NCI-H2107 (cell line): ENCODE measurements at regions not wholly inside any gene's neighbourhood (a gene's known extent, or its start where the extent isn't known, plus 50 kb on each side); places are given as distances from the start of the nearest gene placed in this dataset.
A peak's percentile ranks its signal among the peaks of the same experiment; 100 is the strongest.

Source experiments
- DNase-seq: peaks from one replicate; lab custom pipeline; 2025; lab: John Stamatoyannopoulos, UW

DNA sequence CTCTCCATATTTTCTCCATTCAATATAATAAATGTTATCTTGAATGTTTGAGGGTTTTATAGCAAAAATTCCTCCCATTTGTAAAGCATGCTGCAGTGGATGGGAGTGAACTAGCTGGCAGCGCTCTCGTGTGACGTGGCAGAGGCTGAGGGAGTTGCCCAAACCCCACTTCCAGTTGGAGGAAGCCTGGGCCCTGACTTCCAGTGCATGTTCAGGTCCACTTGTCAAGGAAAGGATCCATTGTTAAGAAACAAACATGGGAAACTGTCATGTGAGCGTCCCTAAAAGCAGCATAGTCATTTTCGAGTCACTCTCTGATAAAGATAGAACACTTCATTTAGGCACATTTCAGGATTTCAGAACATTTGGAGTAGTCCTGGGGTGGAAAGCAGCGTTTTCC is 116.6 kb downstream of the SLC25A47 start:
- no peak for DNase-seq

DNA sequence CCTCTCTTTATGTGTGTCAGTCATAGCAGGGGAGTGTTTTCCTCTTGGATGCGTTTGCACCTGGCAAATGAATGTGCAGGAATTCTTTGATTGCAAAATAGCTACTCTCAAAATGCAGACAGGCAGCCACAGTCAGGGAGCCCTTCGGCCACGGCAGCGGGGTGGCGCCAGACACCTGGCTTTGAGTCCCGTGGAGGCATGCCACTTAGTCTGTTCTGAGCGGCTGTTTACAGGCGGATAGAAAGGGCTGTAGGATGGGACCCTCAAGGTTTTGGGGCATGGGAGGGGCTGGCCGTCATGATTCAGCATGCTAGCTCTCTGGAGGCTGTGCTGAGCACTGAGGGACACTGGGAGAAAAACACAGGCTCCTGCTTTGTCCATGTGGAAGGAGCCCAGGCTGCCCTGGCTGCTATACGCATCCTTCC is 117.1 kb downstream of the SLC25A47 start:
- DNase-seq: peak; percentile 95

DNA sequence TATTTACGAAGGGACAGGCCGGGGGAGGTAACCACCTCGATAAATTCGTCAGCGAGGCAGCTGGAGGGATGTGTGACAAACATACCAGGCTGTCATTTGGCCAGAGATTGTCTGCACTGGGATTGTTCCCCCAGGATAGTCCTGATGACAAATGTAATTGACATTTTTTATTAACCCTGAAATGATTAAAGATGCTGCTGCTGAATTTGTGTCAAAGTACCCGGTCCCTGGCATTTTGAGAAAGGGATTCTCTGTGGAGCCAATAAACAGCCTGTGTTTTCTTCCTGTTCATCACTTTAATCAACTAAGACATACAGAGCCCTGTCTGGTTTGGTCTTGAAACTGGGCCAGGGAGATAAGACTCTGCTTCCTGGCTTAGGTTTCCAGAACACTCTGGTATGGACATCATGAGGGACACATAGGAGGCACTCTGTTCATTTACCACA is 117.6 kb downstream of the SLC25A47 start:
- no peak for DNase-seq

DNA sequence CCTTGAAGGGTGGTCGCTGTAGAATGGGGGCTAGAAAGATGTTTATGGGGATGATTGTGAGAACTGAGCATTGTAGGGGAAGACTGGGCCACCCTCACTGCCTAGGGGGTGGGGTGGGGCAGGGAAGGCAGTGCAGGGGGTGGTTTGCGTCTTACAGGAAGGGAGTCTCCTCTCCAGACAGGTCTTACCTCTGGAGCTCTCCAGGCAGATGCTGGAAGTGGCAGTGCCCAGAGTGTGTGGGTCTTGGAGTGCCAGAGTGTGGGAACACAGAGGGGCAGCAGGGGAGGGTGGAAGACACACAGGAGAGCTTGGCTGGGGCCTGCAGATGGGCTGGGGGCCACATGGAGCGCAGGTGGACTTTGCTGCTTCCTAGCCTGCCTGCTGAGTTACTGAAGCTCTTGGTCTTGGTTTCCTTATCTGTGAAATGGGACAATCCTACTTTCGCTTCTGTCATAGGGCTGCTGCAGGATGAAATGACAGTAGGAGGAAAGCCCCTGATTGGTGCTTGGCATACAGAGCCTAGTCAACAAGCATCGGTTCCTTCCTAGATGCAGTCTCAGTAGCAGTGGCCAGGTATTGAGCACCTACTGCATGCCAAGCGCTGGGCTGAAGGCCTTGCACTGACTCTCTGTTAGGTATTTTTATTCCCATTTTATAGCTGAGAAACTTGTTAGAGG is 118.3 kb downstream of the SLC25A47 start:
- DNase-seq: no peak

DNA sequence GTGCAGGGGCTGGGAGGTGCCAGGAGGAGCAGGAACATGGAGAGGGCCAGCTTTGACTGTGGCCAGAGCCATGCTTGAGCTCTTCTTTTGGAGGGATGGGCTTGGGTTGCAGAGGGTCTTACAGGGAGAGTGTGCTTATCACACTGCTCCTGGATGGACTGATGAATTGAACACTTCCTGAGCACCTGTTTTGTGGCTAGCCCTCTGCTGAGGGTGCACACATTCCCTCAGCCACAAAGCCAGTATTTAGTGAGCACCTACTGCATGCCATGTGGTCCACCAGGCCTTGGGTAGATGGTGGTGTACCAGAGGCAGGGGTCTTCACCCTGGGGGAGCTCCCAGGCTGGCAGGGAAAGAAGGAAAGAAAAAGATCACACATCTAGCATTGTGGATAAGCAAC is 118.9 kb downstream of the SLC25A47 start:
- DNase-seq: no peak

DNA sequence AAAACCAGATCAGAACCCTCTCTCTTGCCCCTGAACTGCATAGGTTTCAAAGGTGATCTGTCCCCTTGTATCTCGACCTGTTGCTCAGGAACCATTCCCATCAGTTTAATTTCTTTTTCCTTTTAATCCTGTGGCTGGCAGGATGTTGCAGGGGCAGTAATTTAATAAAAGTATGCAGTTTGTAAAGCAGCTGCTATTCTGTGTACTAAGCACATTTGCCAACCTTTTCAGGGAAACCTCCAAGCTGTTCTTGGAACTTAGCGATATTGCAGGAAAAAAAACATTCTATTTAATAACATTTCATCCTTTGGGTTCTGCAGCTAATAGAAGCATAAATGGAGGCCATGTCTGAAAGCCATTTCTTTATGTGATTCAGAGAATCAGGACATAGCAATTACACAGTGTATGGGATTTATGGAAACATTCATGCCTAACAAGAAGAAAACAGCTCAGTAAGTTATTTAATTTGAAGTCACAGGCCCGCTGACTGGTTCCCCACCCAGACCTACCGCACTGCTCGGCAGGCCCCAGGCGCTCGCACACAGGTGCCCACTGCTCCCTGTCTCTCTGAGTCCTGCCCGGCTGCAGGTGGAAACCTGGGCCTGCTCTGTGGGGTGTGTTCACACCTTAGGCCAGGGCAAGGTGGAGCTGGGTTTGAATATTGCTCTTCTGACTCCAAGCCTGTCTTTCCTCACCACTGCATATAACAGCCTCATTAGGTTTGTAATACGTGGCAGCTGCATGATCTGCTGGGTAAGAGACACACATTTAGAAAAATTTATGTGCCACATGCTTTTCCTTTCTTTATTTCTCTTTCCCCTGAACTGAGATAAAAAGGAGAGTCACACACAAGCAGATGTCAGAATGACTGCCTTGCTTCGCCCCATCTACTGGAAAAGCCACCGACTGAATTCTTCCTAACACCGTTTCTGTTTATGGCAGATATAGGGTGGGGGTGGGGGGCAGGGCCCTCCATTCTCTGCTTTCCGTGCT is 119.7 kb downstream of the SLC25A47 start:
- DNase-seq: no peak

DNA sequence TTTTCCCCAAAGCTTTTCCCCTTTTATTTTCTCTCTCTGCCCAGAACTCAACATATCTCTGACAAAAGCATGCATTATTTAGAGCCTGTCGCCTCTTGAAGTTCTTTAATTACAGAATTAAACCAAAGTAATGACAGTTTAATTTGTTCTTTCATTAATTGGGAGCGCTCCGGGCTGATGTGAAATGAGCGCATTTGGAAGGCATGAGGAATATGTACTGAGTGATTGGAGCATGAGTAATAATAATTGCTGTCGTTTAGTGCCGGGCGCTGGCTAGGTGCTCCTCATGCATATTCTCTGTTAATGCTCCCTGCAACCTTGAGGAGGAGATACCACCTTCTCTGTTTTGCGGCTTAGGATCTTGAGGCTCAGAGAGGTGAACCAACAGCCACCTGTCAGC is 120.5 kb downstream of the SLC25A47 start:
- no peak for DNase-seq

DNA sequence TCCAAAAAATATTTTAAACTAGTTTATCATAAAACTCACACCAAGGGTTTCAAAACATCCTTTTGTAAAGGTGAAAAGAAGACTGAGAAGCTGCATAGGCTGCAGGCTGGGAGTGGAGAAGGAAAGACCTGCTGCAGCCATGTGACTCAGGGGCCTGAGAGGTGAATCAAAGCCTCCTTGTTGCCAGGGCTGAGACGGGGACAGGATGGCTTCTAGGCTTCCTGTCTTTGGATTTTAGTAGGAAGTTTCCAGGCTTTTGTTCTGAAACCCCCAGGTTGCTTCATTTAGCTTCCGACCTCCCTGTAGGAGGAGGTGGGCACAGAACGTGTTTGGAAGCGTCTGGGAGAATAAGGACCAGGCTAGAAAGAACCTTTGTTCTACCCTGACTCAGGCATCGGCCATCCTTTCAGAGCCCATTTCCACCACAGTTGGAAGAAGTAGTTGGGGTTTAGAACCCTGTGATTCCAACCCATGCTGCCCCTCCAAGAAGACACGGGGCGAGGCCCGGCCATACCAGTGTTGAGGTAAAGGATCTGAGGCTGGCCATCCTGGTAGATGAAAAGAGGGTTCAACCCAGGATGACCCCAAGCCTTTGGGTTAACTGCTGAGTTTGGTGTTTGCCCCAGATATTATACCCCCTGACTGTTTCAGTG is 122.4 kb downstream of the SLC25A47 start:
- DNase-seq: no peak

DNA sequence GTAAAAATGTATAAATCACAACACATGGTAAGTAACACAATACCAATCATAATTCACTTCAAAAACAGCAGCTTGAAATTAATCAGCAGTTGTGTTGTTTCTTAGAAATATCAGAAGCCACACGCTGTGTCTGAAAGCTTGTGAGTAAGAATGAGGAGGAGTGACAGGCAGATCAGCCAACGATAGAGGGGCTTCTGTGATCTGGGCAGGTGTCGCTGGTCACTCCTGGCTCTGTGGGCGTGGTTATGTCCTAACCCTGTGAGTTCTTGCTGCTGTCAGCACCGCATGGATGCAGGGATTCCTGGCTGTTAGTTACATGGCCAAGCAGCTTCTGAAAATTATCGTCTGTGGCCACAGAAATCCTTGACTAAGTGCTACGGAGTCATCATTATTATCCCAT is 123.4 kb downstream of the SLC25A47 start:
- no peak for DNase-seq

DNA sequence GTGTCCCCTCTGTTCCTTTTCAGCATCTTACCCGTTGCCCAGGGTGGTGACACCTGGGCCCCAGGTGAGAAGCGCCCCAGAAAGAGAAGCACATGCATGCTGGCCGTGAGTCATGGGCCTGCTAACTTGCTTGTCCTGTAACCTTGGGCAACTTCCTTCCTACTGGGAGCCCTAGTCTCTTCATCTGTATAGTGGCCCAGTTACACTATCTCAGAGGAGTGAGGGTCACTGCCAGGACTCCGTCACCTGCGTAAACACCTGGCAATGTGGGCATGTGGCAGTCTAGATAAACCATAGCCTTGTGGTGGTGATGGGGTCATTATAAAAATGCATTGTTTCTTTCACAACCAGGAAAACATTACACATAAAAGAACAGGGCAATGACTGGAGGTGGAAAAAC is 125.2 kb downstream of the SLC25A47 start:
- DNase-seq: no peak

DNA sequence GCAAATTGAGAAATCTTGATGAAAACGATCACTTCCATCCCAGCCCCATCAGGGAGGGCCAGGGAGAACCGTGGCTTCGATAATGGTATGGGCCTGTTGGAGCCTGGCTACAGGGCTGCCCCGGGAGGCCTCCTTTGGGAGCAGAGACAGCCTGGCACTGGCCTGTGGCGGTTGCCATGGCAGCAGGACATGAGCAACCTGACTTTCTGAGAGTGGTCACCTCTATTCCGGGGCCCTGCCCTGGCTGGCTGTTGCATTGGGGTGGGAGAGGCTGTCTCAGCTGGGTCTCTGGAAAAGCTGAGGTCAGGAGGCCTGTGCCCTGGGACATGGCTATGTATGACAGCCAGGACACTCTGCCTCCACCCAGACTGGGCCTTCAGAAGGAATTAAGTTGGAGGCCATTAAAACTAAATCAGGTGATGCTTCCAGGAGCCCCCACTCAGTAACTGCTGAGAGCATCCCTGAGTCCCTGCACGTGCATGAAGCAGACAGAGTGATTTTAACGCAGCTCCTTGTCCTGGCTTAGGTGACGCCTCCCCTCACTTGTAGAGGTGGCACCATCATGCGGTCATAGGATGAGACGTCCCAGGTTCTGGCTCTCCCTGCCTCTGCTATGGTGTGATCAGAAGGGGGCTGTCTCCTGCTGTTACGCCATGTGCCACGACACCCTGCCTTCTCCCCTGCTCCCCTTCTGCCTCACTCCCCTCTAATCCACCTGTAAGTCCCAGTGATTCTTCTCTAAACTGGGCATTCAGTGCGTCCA is 126.3 kb downstream of the SLC25A47 start:
- DNase-seq: no peak

DNA sequence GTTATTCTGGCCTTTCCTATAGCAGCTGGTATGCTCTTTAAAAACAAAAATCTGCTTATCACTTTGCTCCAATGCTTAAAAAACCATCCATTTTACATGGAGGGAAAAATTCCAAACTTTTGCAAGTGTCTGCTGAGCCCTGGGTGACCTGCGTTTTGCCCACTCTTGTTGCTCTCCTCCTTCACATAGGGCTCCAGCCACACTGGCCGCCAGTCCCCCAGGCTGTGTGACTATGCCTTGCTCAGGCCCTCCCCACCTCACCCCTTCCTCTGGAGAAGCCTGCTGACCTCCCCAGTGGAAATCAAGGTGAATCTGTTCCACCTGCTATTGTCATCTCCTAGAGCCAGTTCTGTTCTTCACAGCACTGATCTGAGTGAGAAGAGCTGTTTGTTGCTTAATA is 126.9 kb downstream of the SLC25A47 start:
- DNase-seq: no peak

DNA sequence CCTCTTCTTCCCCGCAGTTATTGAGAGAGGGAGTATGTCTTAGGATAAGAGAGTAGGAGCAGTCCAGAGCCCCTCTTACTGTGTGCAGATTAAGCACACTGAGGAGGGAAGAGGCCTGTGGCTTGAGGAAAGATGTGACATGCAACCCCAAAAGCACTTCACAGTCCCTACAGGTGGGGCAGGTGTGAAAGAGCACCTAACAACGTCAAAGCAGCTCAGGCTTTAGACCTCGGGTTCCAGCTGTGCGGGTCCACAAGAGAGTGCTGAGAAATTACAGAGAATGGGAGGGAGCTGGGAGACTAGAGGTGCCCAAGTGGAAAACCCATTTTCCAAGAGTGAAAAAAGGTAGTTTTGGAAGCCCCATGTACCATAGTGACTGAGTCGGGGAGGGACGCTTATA is 127.6 kb downstream of the SLC25A47 start:
- no peak for DNase-seq

DNA sequence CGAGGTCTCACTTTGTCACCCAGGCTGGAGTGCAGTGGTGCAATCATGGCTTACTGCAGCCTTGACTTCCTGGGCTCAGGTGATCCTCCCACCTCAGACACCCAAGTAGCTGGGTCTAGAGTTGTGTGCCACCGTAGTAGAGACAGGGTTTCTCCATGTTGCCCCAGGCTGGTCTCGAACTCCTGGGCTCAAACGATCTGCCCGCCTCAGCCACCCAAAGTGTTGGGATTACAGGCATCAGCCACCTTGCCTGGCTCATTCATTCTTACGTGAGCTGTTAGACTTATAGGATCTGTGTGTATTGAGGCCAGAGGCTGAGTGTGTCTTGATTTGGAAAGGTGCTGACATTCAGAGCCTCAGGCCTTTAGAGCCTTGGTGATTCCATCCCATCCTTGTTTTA is 128.1 kb downstream of the SLC25A47 start:
- DNase-seq: no peak

DNA sequence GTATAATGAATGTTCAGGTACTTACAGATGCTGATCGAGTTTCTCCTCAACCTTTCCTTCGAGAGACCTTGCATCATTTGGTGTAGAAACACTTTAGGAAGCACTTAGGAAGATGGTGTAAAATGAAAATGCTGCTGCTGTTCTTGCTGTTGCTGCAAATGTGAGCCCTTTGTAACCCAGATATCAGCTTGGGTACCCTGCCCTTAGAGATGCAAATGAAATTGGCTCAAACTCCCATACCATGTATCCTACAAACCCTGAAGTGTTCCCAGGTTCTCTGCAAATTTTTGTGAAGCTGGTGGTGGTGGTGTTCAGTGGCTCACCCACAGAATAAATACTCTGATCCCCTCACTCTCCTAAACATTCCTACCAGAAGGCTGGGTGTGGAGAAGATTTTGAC is 130.8 kb downstream of the SLC25A47 start:
- no peak for DNase-seq

DNA sequence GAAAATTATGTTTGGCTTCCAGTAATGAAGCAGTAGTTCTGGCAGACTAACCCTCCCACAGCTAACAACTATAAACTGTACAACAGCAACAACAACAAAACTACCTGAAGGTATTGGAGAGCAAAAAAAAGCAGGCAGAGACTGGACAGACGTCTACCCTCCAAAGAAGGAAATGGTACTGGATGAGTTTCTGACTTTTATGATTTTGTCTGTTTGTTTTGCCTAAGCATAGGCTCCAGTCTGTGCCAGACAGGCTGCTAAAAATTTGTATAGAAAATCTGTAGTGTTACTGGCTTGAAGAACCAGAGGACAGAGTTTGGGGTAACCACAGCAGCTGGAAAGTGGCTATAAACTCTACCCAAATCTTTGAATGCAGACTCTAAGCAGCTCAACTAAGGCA is 131.3 kb downstream of the SLC25A47 start:
- DNase-seq: no peak

DNA sequence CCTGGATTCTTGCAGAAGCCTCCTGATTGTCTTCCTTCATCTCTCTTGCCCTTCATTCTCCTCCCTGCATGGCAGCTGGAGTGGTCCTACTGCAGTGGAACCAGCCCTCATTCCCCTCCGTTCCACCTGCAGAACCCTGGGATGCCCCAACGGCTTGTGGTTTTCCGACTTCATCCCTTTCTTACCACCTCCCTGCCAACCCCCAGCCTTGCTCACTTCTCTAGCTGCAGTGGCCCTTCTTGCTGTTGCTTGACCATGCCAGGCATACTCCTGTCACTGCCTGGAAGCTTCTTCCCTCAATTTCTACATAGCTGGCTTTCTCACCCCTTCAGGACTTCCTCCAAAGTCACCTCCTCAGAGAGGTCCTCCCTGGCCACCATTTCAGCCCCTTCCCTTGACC is 123.3 kb downstream of the BEGAIN start:
- DNase-seq: no peak

DNA sequence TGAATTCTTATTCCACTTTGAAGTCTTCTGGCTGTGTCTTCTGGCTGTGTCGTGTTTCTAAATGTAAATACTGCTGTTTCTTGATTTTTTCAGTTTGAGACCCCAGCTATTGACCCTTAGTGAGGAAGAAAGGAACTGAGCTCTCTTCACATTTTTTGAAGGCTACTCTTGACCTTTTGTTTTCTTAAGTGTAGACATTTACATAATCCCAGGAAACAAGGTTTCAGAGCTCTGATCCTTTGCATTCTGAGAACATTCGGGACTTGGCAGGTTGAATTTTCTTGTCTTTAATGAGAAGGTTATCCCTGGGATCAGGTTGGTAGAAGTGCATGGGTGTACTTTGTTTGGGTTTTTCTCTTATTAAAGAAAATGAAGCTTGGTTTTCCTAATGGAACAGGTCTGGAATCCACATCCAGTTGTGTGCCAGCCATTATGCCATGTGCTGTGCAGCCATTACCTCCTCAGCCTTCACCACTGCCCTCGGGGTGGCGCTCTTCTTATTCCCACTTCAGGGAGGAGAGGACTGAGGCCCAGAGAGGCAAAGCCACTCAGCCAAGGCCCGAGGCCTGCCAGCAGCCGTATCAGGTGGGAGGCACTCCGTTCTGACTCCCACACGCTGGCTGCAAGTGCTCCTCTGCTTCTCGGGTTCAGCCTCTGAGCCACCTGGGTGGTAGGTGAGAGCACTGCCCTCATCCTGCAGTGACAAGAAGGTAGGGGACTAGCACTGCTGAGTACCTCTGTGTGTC is 120.9 kb downstream of the BEGAIN start:
- no peak for DNase-seq

DNA sequence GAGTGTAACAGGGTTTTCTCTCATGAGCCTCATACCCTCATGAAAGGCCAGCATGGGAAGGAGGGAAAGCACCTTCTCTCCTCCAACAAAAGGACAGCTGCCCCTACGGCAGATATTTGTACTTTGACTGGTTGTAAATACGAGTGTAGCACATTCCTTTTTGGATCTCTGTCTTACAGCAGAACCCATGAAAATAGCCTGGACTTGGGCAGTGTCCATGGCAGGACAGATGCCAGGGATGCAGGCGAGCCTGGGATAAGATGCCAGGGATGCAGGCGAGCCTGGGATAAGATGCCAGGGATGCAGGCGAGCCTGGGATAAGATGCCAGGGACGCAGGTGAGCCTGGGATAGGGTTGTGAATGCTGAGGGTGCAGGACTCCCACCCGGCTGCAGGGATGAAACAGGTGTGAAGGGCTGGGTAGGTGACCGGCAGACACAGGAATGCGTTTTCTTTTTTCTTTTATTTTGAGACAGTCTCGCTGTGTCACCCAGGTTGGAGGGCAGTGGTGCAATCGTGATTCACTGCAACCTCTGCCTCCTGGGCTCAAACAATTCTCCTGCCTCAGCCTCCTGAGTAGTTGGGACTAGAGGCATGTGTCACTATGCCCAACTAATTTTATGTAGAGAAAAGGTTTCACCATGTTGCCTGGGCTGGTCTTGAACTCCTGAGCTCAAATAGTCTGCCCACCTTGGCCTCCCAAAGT is 120.0 kb downstream of the BEGAIN start:
- no peak for DNase-seq

DNA sequence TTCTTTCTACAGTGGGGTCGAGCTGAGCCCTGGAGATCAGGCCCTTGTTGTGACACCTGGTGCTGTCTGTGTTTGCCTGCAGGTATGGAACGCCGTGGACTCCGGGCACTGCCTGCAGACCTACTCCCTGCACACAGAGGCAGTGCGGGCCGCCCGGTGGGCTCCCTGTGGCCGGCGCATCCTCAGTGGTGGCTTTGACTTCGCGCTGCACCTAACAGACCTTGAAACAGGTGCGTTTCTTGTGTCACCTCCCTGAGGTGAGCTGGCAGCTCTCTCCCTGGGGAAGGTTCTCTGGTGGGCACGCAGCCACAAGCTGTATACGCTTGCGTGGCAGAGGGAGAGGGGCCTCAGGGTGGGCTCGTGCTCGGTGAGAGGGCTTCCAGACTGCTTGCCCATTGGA is 119.3 kb downstream of the BEGAIN start:
- DNase-seq: no peak

DNA sequence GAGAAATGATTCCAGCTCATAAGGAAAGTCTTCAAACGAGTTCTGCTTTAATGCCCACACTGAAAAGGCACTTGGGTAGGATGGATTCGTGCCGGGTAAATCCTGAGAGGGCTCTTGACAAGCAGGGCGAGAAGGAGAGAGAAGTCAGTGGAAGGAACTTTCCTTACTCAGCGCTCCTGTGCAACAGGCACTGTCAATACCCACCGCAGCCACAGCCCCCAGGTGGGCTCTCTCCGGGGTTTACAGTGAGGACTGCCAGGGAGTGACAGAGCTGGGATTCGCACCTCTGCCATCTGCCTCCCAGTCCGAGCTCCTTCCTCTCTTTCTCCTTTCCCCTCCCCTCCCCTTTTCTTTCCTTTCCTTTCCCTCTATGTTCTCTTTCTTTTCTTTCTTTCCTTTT is 118.7 kb downstream of the BEGAIN start:
- DNase-seq: no peak
